ENCODE measurements at regions not wholly inside any gene's neighbourhood (a gene's known extent, or its start where the extent isn't known, plus 50 kb on each side); places are given as distances from the start of the nearest gene placed in this dataset.

- H3K4me1 Mint-ChIP-seq (ENCODE audit: low read depth): no peaks in the 10 kb centered on the region
- no peak for DNase-seq
- H3K27me3 Mint-ChIP-seq: no peaks in the 10 kb centered on the region
- TF ChIP-seq CTCF (IDR thresholded peaks at IDR 0.05): no peak
- CTCF ChIA-PET: no interaction called here
- no peak for ATAC-seq
- no peak overlapping the region for H3K27ac Mint-ChIP-seq
- no peaks in the 10 kb centered on the region for H3K36me3 Mint-ChIP-seq (ENCODE audit: low read depth)
- no peak overlapping the region for H3K4me3 Mint-ChIP-seq
- intact Hi-C loops (cut with micrococcal nuclease): no loop called here
- H3K9me3 Mint-ChIP-seq: no peaks in the 10 kb centered on the region
- POLR2A ChIA-PET: no interaction called here
These were observed 120.2 kb downstream of the CARTPT start for GRCh38 chr5:71839096-71839884.

GRCh38 chr5:71841107-71841506 is 122.0 kb downstream of the CARTPT start:
- no peak for TF ChIP-seq CTCF (IDR thresholded peaks at IDR 0.05)
- Mint-ChIP-seq H3K36me3 (ENCODE audit: low read depth) (no peaks in the 10 kb centered on the region), H3K9me3 (no peaks in the 10 kb centered on the region), H3K27me3 (peaks cover 2% of the 10 kb centered on the region), H3K4me1 (ENCODE audit: low read depth) (no peaks in the 10 kb centered on the region), H3K4me3 (no peak overlapping the region), H3K27ac (no peak overlapping the region)
- intact Hi-C loops (cut with micrococcal nuclease): no loop called here
- ChIA-PET CTCF (no interaction called here), POLR2A (no interaction called here)
- DNase-seq (no peak), ATAC-seq (no peak)

- Mint-ChIP-seq H3K4me3 (no peak overlapping the region), H3K4me1 (ENCODE audit: low read depth) (no peaks in the 10 kb centered on the region), H3K36me3 (ENCODE audit: low read depth) (no peaks in the 10 kb centered on the region), H3K27ac (no peak overlapping the region), H3K27me3 (peaks cover 8% of the 10 kb centered on the region), H3K9me3 (no peaks in the 10 kb centered on the region)
- DNase-seq (no peak), ATAC-seq (no peak)
- ChIA-PET CTCF (no interaction called here), POLR2A (no interaction called here)
- TF ChIP-seq CTCF (IDR thresholded peaks at IDR 0.05): no peak
- intact Hi-C loops (cut with micrococcal nuclease): no loop called here
These were observed 124.0 kb downstream of the CARTPT start for GRCh38 chr5:71843111-71843510.

- ATAC-seq: no peak
- H3K27me3 Mint-ChIP-seq: peaks cover 12% of the 10 kb centered on the region
- intact Hi-C loops (cut with micrococcal nuclease): no loop called here
- H3K9me3 Mint-ChIP-seq: peaks cover 8% of the 10 kb centered on the region
- TF ChIP-seq CTCF (IDR thresholded peaks at IDR 0.05): no peak
- no peak overlapping the region for H3K4me3 Mint-ChIP-seq
- no peak overlapping the region for H3K27ac Mint-ChIP-seq
- H3K4me1 Mint-ChIP-seq (ENCODE audit: low read depth): no peaks in the 10 kb centered on the region
- CTCF ChIA-PET: no interaction called here
- no peak for DNase-seq
- POLR2A ChIA-PET: no interaction called here
- H3K36me3 Mint-ChIP-seq (ENCODE audit: low read depth): peaks cover 2% of the 10 kb centered on the region
These were observed 125.8 kb downstream of the CARTPT start for GRCh38 chr5:71844862-71845261.

- TF ChIP-seq CTCF (IDR thresholded peaks at IDR 0.05): no peak
- Mint-ChIP-seq H3K4me3 (no peak overlapping the region), H3K27me3 (peaks cover 3% of the 10 kb centered on the region), H3K36me3 (ENCODE audit: low read depth) (no peaks in the 10 kb centered on the region), H3K27ac (no peak overlapping the region), H3K9me3 (peaks cover 9% of the 10 kb centered on the region), H3K4me1 (ENCODE audit: low read depth) (no peaks in the 10 kb centered on the region)
- ATAC-seq (no peak), DNase-seq (no peak)
- ChIA-PET POLR2A (no interaction called here), CTCF (no interaction called here)
- intact Hi-C loops (cut with micrococcal nuclease): no loop called here
These were observed 140.4 kb downstream of the CARTPT start for GRCh38 chr5:71859515-71859914.

All from activated CD8-positive, alpha-beta T cell treated with anti-CD3 and anti-CD28 coated beads for 36 hours (primary cell).